GM20000 (cell line): ENCODE measurements at regions not wholly inside any gene's neighbourhood (a gene's known extent, or its start where the extent isn't known, plus 50 kb on each side); places are given as distances from the start of the nearest gene placed in this dataset.

Source experiments
- DNase-seq: peaks from one replicate; pipeline ENCODE4 v3.0.0; 2012; ENCODE audit warnings: low spot score
- TF ChIP-seq, protein P1 (sequence below): IDR thresholded peaks from 2 replicates; pipeline ENCODE4 v1.5.1; 2012; ENCODE audit warnings: mild to moderate bottlenecking, control low read depth; ENCODE audit errors: extremely low read depth, missing control alignments

DNA sequence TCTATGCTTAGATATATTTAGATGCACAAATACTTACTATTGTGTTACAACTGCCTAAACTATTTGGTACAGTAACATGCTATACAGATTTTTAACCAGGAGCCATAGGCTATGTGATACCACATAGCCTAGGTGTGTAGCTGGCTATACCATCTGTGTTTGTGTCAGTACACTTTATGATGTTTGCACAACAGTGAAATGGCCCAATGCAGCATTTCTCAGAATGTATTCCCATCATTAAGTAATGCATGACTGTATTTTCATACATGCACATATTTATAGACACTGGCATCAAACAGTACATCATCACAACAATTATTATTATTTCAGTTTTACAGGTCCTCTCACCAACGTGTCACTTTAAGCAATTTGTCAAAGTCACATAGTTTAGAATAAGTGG, 979.5 kb upstream of the TENM4 start:
- DNase-seq, result no peak
- TF ChIP-seq, protein P1, sequence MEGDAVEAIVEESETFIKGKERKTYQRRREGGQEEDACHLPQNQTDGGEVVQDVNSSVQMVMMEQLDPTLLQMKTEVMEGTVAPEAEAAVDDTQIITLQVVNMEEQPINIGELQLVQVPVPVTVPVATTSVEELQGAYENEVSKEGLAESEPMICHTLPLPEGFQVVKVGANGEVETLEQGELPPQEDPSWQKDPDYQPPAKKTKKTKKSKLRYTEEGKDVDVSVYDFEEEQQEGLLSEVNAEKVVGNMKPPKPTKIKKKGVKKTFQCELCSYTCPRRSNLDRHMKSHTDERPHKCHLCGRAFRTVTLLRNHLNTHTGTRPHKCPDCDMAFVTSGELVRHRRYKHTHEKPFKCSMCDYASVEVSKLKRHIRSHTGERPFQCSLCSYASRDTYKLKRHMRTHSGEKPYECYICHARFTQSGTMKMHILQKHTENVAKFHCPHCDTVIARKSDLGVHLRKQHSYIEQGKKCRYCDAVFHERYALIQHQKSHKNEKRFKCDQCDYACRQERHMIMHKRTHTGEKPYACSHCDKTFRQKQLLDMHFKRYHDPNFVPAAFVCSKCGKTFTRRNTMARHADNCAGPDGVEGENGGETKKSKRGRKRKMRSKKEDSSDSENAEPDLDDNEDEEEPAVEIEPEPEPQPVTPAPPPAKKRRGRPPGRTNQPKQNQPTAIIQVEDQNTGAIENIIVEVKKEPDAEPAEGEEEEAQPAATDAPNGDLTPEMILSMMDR, result no peak

DNA sequence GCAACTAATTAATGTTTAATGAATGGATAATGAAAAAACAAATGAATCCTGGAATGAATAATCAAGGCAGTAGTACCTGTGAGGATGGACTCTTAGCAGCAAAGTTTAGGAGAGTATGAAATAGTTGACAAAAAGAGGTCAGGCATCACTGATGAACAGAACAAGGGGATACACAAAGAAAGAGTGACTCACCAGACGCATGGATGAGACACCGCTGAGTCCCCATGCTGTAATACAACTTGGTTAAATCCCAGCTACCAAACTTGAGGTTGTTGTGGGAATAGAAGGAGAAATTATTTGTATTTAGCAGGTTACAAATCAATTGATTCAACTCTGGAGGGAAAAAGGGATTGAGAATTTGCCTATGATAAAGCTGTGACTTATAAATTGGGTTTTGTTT, 976.9 kb upstream of the TENM4 start:
- TF ChIP-seq, protein P1, result no peak
- DNase-seq, result no peak

DNA sequence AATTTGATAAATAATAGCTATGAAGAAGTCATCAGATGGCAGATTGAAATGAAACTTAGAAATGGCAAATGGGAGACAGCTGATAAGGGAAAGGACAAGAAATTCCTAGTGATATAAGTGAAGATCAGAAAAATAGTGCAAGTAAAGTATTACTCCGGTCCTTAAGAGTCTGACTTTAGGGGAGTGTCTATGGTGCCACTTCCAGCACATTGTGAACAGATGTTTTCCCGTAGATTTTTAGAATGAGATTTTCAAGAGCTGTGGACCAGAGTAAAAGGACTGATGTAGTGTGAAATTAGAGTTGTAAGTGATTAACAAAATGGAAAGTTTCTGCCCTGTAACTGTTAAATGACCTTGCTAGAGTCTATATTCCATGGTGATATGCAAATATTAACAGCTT, 974.8 kb upstream of the TENM4 start:
- TF ChIP-seq, protein P1, result no peak
- no peak for DNase-seq

DNA sequence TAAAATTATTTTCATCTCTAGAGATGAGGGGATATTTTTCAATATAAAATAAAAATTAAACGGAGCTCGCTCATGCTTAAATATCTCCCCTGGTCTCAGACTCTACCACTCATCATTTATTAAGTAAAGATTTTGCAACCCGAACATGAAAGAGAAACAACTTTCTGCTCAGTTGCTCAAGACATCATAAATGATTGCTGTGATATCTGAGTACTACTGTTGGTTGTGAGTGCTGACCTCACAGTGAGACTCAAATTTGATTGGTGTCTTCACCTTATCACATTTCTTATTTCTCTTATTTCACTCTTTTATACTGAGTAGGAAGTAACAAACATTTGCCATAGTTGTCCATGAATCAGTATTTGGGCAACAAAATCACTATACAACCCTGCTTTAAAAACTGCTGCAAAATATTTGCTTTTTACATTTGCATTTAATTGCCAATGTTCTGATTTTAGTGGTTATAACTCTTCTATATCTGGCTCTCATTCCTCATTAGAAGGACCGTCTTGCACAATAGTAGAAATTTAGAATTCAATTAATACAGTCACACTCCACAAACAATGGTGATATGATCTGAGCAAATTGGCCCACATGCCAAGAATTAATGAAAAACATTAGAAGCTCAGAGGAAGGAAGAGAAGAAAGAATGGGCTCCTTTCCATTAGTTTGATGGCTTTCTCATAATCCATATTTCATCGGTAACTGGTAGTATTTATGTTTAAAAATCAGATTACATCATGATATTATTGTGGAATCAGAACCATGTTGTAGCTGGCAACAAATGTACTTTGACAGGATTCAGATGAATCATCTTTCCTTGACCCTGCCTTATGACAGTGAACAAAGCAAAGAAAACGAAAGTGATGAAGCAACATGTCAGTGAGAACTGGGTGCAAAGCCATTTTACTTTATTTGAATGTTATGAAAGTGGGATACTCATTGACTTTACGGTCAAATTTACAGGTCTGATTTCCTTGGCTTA, 973.6 kb upstream of the TENM4 start:
- TF ChIP-seq, protein P1, result no peak
- DNase-seq, result no peak

DNA sequence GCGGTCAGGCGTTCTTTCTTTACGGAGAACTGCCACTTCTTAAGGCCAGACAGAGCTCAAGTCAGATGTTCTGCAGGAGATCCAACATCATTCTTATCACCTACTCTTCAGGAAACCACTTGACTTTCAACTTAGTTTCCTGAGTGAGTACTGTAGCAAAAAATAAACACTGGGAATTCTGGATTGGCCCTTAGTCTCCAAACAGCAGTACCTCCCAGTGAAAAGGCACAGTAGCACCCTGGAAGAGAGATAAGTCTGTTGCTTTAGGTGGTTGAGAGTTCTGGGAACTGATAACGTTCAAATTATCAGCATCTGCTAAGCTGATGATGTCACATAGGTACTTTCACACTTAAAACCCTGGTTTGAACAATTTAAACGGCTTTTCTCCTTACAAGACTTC, 971.8 kb upstream of the TENM4 start:
- no peak for DNase-seq
- TF ChIP-seq, protein P1, result no peak

DNA sequence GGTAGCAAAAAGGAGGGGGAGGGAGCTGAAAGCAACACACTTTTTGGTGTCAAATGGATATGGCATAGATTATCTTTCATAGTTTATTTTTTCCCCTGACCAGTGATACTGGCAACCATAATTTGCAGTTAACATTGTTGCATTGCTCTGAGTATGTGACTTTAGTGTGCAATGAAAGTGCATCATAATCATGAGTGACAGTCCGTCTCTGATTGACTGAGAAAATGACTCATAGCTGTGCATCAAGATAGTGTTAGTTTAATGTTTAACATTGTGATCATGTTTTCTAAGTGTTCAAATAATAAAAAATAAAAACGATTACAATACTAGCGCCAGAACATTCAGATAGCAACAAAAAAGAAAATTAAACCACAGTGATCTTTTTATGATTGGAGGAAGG, 952.4 kb upstream of the TENM4 start:
- DNase-seq, result no peak
- TF ChIP-seq, protein P1, result no peak

DNA sequence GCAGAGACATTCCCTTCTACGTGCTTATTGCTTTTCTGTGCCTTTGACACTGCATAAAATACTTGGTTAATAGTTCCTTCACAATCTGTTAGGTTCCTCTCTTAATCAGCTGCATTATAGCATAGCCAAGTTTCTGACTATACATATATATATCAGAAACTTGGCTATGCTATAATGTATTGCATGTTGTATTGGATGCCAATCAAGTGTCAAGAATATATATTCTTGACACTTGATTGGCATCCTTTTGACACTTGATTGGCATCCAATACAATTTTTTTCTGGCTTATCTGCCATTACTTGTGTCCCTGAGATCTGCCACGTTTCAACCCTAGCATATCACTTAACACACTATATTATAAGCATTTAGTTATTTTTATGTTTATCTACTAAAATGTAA, 949.7 kb upstream of the TENM4 start:
- DNase-seq, result no peak
- TF ChIP-seq, protein P1, result no peak
